Transverse colon (tissue), 4 donors: ENCODE measurements at regions not wholly inside any gene's neighbourhood (a gene's known extent, or its start where the extent isn't known, plus 50 kb on each side); places are given as distances from the start of the nearest gene placed in this dataset.

ENCODE experiments used
- DNase-seq: peaks from one replicate; pipeline ENCODE4 v3.0.0-alpha.2; 2019
- H3K27ac ChIP-seq, 4 donors: fragments of 200-600 bp; sonication (generic); 2 replicates each; pipeline ENCODE4 v1.5.1; 2016 to 2018; ENCODE audit warnings: inconsistent platforms in 4 of 4
- H3K27me3 ChIP-seq: fragments of 200-600 bp; sonication (generic); 2 replicates; pipeline ENCODE4 v1.5.1; 2017; ENCODE audit warnings: inconsistent platforms
- H3K36me3 ChIP-seq, 4 donors: fragments of 200-600 bp; sonication (generic); 2 replicates each; pipeline ENCODE4 v1.5.1; 2017 to 2019; ENCODE audit warnings: inconsistent platforms in 4 of 4
- H3K4me1 ChIP-seq, 4 donors: fragments of 200-600 bp; sonication (generic); 2 replicates each; pipeline ENCODE4 v1.5.1; 2017 to 2020; ENCODE audit warnings: inconsistent platforms in 4 of 4
- H3K4me3 ChIP-seq, 4 donors: fragments of 200-600 bp; sonication (generic); 1 replicate in 1 of 4; 2 replicates in 3 of 4; pipeline versions ENCODE4 v1.5.1 to v1.6.1; 2017 to 2019; ENCODE audit warnings: inconsistent platforms in 4 of 4
- H3K9me3 ChIP-seq, 2 donors: fragments of 200-600 bp; sonication (generic); 2 replicates each; pipeline ENCODE4 v1.5.1; 2017 to 2019; ENCODE audit warnings: inconsistent platforms in 2 of 2
- EP300 ChIP-seq: sonication (generic); formaldehyde crosslinking; IDR thresholded peaks from one replicate; pipeline ENCODE4 v1.6.1; 2017; ENCODE audit warnings: antibody characterized with exemption, low read depth
- POLR2A ChIP-seq: fragments of 450-650 bp; IDR thresholded peaks from one replicate; pipeline ENCODE4 v1.6.1; 2016; ENCODE audit warnings: antibody characterized with exemption, mild to moderate bottlenecking, moderate library complexity
- POLR2AphosphoS5 ChIP-seq, 3 donors: sonication (generic); formaldehyde crosslinking; IDR thresholded peaks; one replicate each; pipeline ENCODE4 v1.6.1; 2016; ENCODE audit warnings: antibody characterized with exemption in 3 of 3
- WGBS, 2 donors: methylation state at CpG; one replicate each; pipeline ENCODE4 v1.1.5; 2018; ENCODE audit warnings: low coverage in 1 of 2; 5-methylcytosine and 5-hydroxymethylcytosine counted together
- in situ Hi-C, 4 donors: fragments of 200-750 bp; cut with MboI; loops; one replicate each; pipeline versions ENCODE4 v1.15.0 to v1.15.1; 2017; ENCODE audit warnings: low sequenced_read_pairs in 3 of 4, low pct_ligation_motif_present in 1 of 4, low pct_unique_long_range_greater_than_20kb in 1 of 4
- intact Hi-C: fragments of 100-400 bp; cut with DNase I; formaldehyde crosslinking; loops from one replicate; pipeline ENCODE4 v1.15.1; 2023; ENCODE audit warnings: low total_unique reads
- TF ChIP-seq, protein P1 (sequence below), 5 experiments: fragments of 200-600 bp in 3 of 5; fragments of 450-650 bp in 2 of 5; sonication (generic) in 3 of 5; IDR thresholded peaks; 1 replicate in 2 of 5; 2 replicates in 3 of 5; pipeline ENCODE4 v1.5.1; 2016 to 2017; ENCODE audit warnings: antibody characterized with exemption in 5 of 5, inconsistent platforms in 3 of 5, mild to moderate bottlenecking in 2 of 5, moderate library complexity in 1 of 5

DNA sequence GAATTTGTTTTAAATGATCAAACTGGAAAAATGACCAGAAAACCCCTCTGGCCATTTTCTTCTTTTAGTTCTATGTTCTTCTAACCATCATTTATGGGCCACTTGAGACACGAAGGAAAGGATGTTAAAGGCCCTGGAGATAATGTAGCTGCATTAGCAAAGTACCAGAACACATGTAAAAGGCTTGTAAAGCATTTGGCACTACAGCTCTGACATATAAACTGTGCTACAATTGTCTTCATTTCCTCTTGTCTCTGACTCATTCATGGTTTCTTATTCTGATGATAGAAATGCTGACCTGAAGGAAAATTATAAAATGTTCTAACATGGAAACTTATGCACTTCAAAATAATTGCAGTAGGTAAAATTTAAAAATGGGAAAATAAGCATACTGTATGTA is 388.7 kb downstream of the FAT4 start:
- H3K36me3 ChIP-seq: no peaks in the 10 kb centered on the region
- DNase-seq: no peak
- H3K4me1 ChIP-seq: no peaks in the 10 kb centered on the region
- H3K27ac ChIP-seq: no peak overlapping the region
- no peak overlapping the region for H3K4me3 ChIP-seq
- TF ChIP-seq, protein P1, sequence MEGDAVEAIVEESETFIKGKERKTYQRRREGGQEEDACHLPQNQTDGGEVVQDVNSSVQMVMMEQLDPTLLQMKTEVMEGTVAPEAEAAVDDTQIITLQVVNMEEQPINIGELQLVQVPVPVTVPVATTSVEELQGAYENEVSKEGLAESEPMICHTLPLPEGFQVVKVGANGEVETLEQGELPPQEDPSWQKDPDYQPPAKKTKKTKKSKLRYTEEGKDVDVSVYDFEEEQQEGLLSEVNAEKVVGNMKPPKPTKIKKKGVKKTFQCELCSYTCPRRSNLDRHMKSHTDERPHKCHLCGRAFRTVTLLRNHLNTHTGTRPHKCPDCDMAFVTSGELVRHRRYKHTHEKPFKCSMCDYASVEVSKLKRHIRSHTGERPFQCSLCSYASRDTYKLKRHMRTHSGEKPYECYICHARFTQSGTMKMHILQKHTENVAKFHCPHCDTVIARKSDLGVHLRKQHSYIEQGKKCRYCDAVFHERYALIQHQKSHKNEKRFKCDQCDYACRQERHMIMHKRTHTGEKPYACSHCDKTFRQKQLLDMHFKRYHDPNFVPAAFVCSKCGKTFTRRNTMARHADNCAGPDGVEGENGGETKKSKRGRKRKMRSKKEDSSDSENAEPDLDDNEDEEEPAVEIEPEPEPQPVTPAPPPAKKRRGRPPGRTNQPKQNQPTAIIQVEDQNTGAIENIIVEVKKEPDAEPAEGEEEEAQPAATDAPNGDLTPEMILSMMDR (IDR thresholded peaks at IDR 0.05): no peak
- TF ChIP-seq EP300: no peak
- no peak for TF ChIP-seq POLR2AphosphoS5 (IDR thresholded peaks at IDR 0.05)
- no peak for TF ChIP-seq POLR2A
- H3K27me3 ChIP-seq: no peaks in the 10 kb centered on the region
- intact Hi-C loops (no loop called here), in situ Hi-C loops (no loop called here)
- no peaks in the 10 kb centered on the region for H3K9me3 ChIP-seq
- 13 to 26% methylated on average over 1 of the region's 1 CpG for WGBS, 2 donors

DNA sequence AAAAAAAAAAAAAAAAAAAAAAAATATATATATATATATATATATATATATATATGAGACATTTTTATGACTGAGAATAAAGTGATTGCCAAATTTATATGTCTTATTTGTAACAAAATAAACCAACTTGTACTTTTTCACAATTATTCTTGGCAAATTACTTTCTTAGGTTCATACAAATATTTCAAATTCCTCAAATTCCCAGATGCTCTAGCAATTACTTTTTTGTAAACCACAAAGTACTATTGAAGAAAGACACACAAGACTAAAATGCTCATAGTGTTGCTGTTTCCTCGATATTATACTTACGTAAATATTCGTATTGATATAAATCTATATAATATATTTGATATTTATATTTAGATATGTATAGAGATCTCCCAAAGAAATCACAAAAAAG is 390.0 kb downstream of the FAT4 start:
- DNase-seq: no peak
- H3K9me3 ChIP-seq: no peaks in the 10 kb centered on the region
- H3K27me3 ChIP-seq: no peaks in the 10 kb centered on the region
- no peak overlapping the region for H3K4me3 ChIP-seq
- no peaks in the 10 kb centered on the region for H3K36me3 ChIP-seq
- in situ Hi-C loops: no loop called here
- intact Hi-C loops: no loop called here
- no peak for TF ChIP-seq POLR2A
- TF ChIP-seq EP300: no peak
- TF ChIP-seq, protein P1 (IDR thresholded peaks at IDR 0.05): no peak
- no peak for TF ChIP-seq POLR2AphosphoS5 (IDR thresholded peaks at IDR 0.05)
- no peaks in the 10 kb centered on the region for H3K4me1 ChIP-seq
- no peak overlapping the region for H3K27ac ChIP-seq
- 59 to 71% methylated on average over 3 of the region's 3 CpGs for WGBS, 2 donors

DNA sequence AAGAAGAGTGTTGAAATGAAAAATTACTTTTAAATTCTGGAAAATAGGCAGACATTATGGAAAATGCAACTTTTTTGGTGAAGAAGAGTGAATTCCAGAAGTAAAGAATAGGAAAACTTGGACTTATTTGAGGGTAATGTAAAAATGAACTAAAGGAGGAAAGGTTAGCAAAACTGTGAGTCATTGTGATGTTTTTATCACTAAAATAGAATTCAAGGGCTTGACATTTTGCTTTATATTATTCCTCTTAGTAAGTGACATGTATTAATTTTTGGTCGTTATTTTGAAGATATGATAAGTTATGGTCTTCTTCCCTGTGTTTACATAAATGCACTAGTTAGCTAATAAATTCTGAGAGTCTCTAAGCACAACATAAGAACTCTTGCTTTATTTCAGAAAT is 390.9 kb downstream of the FAT4 start:
- H3K4me3 ChIP-seq: no peak overlapping the region
- H3K9me3 ChIP-seq: no peaks in the 10 kb centered on the region
- TF ChIP-seq EP300 (no peak), POLR2A (no peak), POLR2AphosphoS5 (IDR thresholded peaks at IDR 0.05) (no peak)
- TF ChIP-seq, protein P1 (IDR thresholded peaks at IDR 0.05): no peak
- intact Hi-C loops: no loop called here
- in situ Hi-C loops: no loop called here
- no peak for DNase-seq
- H3K36me3 ChIP-seq: no peaks in the 10 kb centered on the region
- no peak overlapping the region for H3K27ac ChIP-seq
- H3K27me3 ChIP-seq: no peaks in the 10 kb centered on the region
- no peaks in the 10 kb centered on the region for H3K4me1 ChIP-seq
- WGBS, 2 donors: 46 to 60% methylated on average over 1 of the region's 1 CpG

DNA sequence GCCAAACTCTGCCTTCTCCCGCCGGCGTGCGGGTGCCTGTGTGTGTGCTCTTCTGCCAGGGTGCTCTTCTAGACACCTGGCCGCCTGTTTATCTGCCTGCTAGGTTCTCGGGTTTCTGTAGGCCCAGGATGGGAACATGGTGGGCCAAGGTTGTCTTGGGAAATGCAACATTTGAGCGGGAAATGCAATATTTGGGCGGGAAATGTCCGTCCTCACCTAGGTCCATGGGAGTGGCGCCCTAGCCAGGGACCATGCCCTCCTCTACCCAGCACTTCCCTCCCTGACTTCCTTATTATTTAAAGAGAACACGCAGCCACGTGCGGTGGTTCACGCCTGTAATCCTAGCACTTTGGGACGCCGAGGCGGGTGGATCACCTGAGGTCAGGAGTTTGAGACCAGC is 392.6 kb downstream of the FAT4 start:
- intact Hi-C loops (no loop called here), in situ Hi-C loops (no loop called here)
- 88% methylated on average over 17 of the region's 17 CpGs; no CpG with 5 or more reads in 1 of the 2 donors for WGBS, 2 donors
- no peak for TF ChIP-seq POLR2A
- TF ChIP-seq, protein P1 (IDR thresholded peaks at IDR 0.05): no peak
- TF ChIP-seq EP300: no peak
- no peak overlapping the region for H3K27ac ChIP-seq
- no peaks in the 10 kb centered on the region for H3K36me3 ChIP-seq
- no peak for DNase-seq
- H3K4me3 ChIP-seq: no peak overlapping the region
- H3K4me1 ChIP-seq: no peaks in the 10 kb centered on the region
- H3K9me3 ChIP-seq: no peaks in the 10 kb centered on the region
- no peaks in the 10 kb centered on the region for H3K27me3 ChIP-seq
